Dermis blood vessel endothelial cell (primary cell): ENCODE measurements at regions not wholly inside any gene's neighbourhood (a gene's known extent, or its start where the extent isn't known, plus 50 kb on each side); places are given as distances from the start of the nearest gene placed in this dataset.

Experiments
- DNase-seq: peaks from one replicate; pipeline ENCODE4 v3.0.0; 2010

DNA sequence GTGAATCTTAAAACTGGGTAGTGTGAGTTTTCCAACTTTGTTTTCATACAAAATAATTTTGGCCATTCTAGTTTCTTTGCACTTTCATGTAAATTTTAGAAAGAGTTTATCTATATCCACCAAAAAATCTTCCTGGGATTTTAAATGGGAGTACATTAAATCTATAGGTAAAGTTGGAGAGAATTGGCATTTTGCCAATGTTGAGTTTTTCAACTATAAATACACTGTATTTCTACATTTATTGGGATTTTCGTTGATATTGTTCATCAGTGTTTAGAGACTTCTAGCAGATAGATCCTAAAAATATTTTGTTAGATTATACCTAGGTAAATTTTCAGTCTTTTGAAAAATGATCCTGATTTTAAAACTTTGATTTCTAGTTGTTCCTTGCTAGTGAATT, 83.1 kb upstream of the CCDC54 start:
- DNase-seq = no peak

DNA sequence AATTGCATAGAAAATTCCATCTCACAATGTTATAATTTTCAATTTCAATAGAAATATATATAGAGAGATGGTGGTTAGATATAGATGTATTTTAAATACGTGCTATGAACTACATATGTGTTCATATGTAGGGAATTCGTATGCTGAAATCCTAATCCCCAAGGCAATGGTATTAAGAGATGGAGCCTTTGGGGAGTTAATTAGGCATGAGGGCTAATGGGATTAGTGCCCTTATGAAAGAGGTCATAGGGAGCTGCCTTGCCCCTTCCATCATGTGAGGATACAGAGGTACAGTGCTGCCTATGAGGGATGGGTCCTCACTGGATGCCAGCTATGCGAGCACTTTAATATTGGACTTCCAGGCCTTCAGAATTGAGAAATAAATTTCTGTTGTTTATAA, 79.6 kb upstream of the CCDC54 start:
- DNase-seq = no peak

- no peak for DNase-seq
Measured at GRCh38 chr3:107307205-107307604, 70.0 kb upstream of the CCDC54 start.

GRCh38 chr3:107308716-107309115, 68.5 kb upstream of the CCDC54 start:
- no peak for DNase-seq

GRCh38 chr3:107309312-107309711, 67.9 kb upstream of the CCDC54 start:
- no peak for DNase-seq

GRCh38 chr3:107313711-107314110, 63.5 kb upstream of the CCDC54 start:
- DNase-seq = no peak

DNA sequence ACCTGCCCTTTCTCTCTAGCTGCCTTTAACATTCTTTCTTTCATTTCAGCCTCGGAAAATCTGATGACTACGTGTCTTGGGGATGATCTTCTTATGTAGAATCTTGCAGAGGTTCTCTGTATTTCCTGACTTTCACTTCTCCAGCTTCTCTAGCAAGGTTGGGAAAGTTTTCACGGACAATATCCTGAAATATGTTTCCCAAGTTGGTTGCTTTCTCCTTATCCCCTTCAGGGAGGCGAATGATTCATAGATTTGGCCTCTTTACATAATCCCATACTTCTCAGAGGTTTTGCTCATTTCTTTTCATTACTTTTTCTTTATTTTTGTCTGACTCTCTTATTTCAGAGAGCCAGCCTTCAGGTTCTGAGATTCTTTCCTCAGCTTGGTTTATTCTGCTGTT, 62.1 kb upstream of the CCDC54 start:
- DNase-seq = no peak

GRCh38 chr3:107323723-107324122, 53.5 kb upstream of the CCDC54 start:
- no peak for DNase-seq

GRCh38 chr3:107325446-107325845, 51.8 kb upstream of the CCDC54 start:
- DNase-seq = no peak
